Keratinocyte (primary cell): ENCODE measurements at regions not wholly inside any gene's neighbourhood (a gene's known extent, or its start where the extent isn't known, plus 50 kb on each side); places are given as distances from the start of the nearest gene placed in this dataset.

Source experiments
- DNase-seq: peaks from one replicate; pipeline ENCODE4 v3.0.0-alpha.2; 2011; ENCODE audit warnings: low read depth, missing footprints, low spot score
- FAIRE-seq: peaks from 2 replicates; lab custom pipeline; 2011; peaks lifted over from hg19 to GRCh38; lab: Jason Lieb, UNC
- H2AFZ ChIP-seq: 2 replicates; pipeline ENCODE4 v1.6.0; 2012; ENCODE audit warnings: low read length, control low read depth, inconsistent platforms; ENCODE audit not compliant: control insufficient read depth
- H3K27ac ChIP-seq: 2 replicates; pipeline ENCODE4 v1.5.1; 2011; ENCODE audit warnings: low read length; ENCODE audit not compliant: control insufficient read depth, insufficient read depth
- H3K27me3 ChIP-seq: 3 replicates; pipeline ENCODE4 v1.6.0; 2011; ENCODE audit warnings: low read length; ENCODE audit not compliant: control insufficient read depth, insufficient read depth; ENCODE audit errors: extremely low read depth
- H3K36me3 ChIP-seq, 2 experiments: 2 replicates in 1 of 2; 3 replicates in 1 of 2; pipeline ENCODE4 v1.5.1; 2011; ENCODE audit warnings: low read length in 2 of 2, mild to moderate bottlenecking in 1 of 2; ENCODE audit not compliant: control insufficient read depth in 2 of 2, insufficient read depth in 2 of 2; ENCODE audit errors: extremely low read depth in 1 of 2
- H3K4me1 ChIP-seq: 3 replicates; pipeline ENCODE4 v1.5.1; 2011; ENCODE audit warnings: low read length; ENCODE audit not compliant: control insufficient read depth, insufficient read depth; ENCODE audit errors: extremely low read depth
- H3K4me2 ChIP-seq: 3 replicates; pipeline ENCODE4 v1.6.0; 2011; ENCODE audit warnings: low read depth, low read length; ENCODE audit not compliant: control insufficient read depth, insufficient read depth; ENCODE audit errors: extremely low read depth
- H3K4me3 ChIP-seq, 3 experiments: fragments of 200-600 bp in 1 of 3; sonication (generic) in 1 of 3; 2 replicates in 2 of 3; 3 replicates in 1 of 3; pipeline ENCODE4 v1.5.1; 2011 to 2016; ENCODE audit warnings: low read length in 3 of 3, mild to moderate bottlenecking in 3 of 3, control low read depth in 2 of 3, inconsistent platforms in 1 of 3, low read depth in 1 of 3, mixed read lengths in 1 of 3, mixed run types in 1 of 3, moderate library complexity in 1 of 3; ENCODE audit not compliant: control insufficient read depth in 2 of 3, insufficient read depth in 2 of 3; ENCODE audit errors: extremely low read depth in 1 of 3
- H3K79me2 ChIP-seq: 2 replicates; pipeline ENCODE4 v1.6.0; 2012; ENCODE audit warnings: low read length; ENCODE audit not compliant: control insufficient read depth, insufficient read depth
- H3K9ac ChIP-seq: 3 replicates; pipeline ENCODE4 v1.6.0; 2011; ENCODE audit warnings: low read length; ENCODE audit not compliant: control insufficient read depth, insufficient read depth; ENCODE audit errors: extremely low read depth
- H3K9me1 ChIP-seq: 3 replicates; pipeline ENCODE4 v1.6.0; 2011; ENCODE audit warnings: low read length; ENCODE audit not compliant: control insufficient read depth, insufficient read depth; ENCODE audit errors: extremely low read depth
- H3K9me3 ChIP-seq: 2 replicates; pipeline ENCODE4 v1.5.1; 2012; ENCODE audit warnings: low read depth, low read length; ENCODE audit not compliant: control insufficient read depth
- H4K20me1 ChIP-seq: 3 replicates; pipeline ENCODE4 v1.6.0; 2011; ENCODE audit warnings: low read length; ENCODE audit not compliant: control insufficient read depth, insufficient read depth; ENCODE audit errors: extremely low read depth
- EZH2 ChIP-seq: IDR thresholded peaks from one replicate; pipeline ENCODE4 v1.6.1; 2012; ENCODE audit warnings: inconsistent platforms, mild to moderate bottlenecking, low read length, moderate library complexity
- dilution Hi-C: fragments of 300-500 bp; cut with MboI; formaldehyde crosslinking; loops from one replicate; pipeline ENCODE4 v1.7.0; 2020; ENCODE audit warnings: low sequenced_read_pairs; ENCODE audit not compliant: extremely low pct_ligation_motif_present
- TF ChIP-seq, protein P1 (sequence below), 3 experiments: IDR thresholded peaks in 1 of 3; conservative IDR thresholded peaks in 1 of 3; optimal IDR thresholded peaks in 1 of 3; 2 replicates in 2 of 3; 3 replicates in 1 of 3; pipeline versions ENCODE3 to v1.5.1; 2011; ENCODE audit warnings: low read length in 3 of 3, mild to moderate bottlenecking in 3 of 3, moderate library complexity in 2 of 3, control low read depth in 1 of 3, inconsistent platforms in 1 of 3; ENCODE audit not compliant: insufficient read depth in 2 of 3; ENCODE audit errors: extremely low read depth in 1 of 3

GRCh38 chr6:113629256-113629655, 227.9 kb upstream of the MARCKS start:
- H3K27me3 ChIP-seq, result no peaks in the 10 kb centered on the region
- H4K20me1 ChIP-seq, result no peaks in the 10 kb centered on the region
- dilution Hi-C loops, result no loop called here
- no peak overlapping the region for H3K9ac ChIP-seq
- no peaks in the 10 kb centered on the region for H3K79me2 ChIP-seq
- no peaks in the 10 kb centered on the region for H3K36me3 ChIP-seq
- TF ChIP-seq EZH2, result no peak
- TF ChIP-seq, protein P1, sequence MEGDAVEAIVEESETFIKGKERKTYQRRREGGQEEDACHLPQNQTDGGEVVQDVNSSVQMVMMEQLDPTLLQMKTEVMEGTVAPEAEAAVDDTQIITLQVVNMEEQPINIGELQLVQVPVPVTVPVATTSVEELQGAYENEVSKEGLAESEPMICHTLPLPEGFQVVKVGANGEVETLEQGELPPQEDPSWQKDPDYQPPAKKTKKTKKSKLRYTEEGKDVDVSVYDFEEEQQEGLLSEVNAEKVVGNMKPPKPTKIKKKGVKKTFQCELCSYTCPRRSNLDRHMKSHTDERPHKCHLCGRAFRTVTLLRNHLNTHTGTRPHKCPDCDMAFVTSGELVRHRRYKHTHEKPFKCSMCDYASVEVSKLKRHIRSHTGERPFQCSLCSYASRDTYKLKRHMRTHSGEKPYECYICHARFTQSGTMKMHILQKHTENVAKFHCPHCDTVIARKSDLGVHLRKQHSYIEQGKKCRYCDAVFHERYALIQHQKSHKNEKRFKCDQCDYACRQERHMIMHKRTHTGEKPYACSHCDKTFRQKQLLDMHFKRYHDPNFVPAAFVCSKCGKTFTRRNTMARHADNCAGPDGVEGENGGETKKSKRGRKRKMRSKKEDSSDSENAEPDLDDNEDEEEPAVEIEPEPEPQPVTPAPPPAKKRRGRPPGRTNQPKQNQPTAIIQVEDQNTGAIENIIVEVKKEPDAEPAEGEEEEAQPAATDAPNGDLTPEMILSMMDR (optimal IDR thresholded peaks at IDR 0.05 in 1 of 3, IDR thresholded peaks at IDR 0.05 in 1 of 3, conservative IDR thresholded peaks at IDR 0.05 in 1 of 3; ENCODE audit: extremely low read depth in 1 of 3, insufficient read depth in 2 of 3, low read length in 3 of 3), result no peak
- peaks cover 31% of the 10 kb centered on the region for H3K4me1 ChIP-seq
- H3K4me3 ChIP-seq, result no peak overlapping the region
- no peak overlapping the region for H3K4me2 ChIP-seq
- H3K27ac ChIP-seq, result no peak overlapping the region
- H3K9me1 ChIP-seq, result peaks cover 5% of the 10 kb centered on the region
- H3K9me3 ChIP-seq, result no peaks in the 10 kb centered on the region
- FAIRE-seq, result no peak
- no peak for DNase-seq
- no peak overlapping the region for H2AFZ ChIP-seq

DNA sequence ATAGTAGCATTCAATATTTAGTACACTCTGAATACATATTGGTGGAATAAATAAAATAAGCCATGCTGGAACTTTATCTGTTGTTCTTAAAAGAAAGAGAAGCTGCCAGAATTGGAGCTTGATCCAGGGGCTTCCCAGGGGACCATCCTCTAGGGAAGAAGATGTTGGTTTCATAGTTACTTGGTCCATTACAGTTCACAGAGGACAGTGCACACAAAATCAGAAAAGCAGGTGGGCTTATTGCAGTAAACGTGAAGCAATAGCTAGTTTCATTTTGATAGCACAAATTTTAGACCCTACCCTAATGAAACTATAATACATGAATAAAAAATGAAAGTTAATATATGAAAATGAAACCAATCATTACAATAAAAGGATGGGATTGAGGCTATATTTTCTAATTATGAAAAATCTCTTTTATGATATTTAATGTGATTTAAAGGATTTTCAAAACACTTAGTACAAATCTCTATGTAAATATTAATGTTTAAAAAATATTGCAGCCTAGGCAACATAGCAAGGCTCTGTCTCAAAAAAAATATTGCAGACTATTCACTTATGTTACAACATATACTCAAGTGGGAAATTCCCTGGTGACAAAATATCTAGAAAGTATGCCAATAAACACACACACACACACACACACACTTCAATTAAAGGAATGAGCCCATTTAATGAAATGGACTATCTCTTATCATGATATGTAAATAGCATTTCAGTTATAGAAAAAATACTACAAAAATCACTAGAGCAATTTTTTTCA, 227.0 kb upstream of the MARCKS start:
- Histone ChIP-seq H2AFZ (no peak overlapping the region), H3K9me1 (peaks cover 5% of the 10 kb centered on the region), H3K79me2 (no peaks in the 10 kb centered on the region), H3K27me3 (no peaks in the 10 kb centered on the region), H3K9ac (peak overlapping the region; percentile 80), H4K20me1 (no peaks in the 10 kb centered on the region), H3K9me3 (no peaks in the 10 kb centered on the region), H3K36me3 (no peaks in the 10 kb centered on the region), H3K4me1 (peaks cover 40% of the 10 kb centered on the region), H3K27ac (peak overlapping the region; percentile 98), H3K4me2 (peak overlapping the region; percentile 82), H3K4me3 (no peak overlapping the region)
- no peak for DNase-seq
- no peak for FAIRE-seq
- dilution Hi-C loops, result no loop called here
- TF ChIP-seq EZH2, result no peak
- TF ChIP-seq, protein P1 (optimal IDR thresholded peaks at IDR 0.05 in 1 of 3, IDR thresholded peaks at IDR 0.05 in 1 of 3, conservative IDR thresholded peaks at IDR 0.05 in 1 of 3; ENCODE audit: extremely low read depth in 1 of 3, insufficient read depth in 2 of 3, low read length in 3 of 3), result no peak
